GM21526 (cell line): ENCODE measurements at regions not wholly inside any gene's neighbourhood (a gene's known extent, or its start where the extent isn't known, plus 50 kb on each side); places are given as distances from the start of the nearest gene placed in this dataset.

Experiments
- ATAC-seq: cut with Tn5 transposase; IDR thresholded peaks from one replicate; pipeline ENCODE4 v1.9.1; 2021; ENCODE audit warnings: moderate library complexity; ENCODE audit not compliant: unreplicated experiment, low FRiP score

- ATAC-seq: no peak
These were observed 91.9 kb upstream of the SOX6 start for GRCh38 chr11:16448123-16448717.

- no peak for ATAC-seq
These were observed 85.1 kb upstream of the SOX6 start for GRCh38 chr11:16441461-16441860.

- no peak for ATAC-seq
These were observed 83.8 kb upstream of the SOX6 start for GRCh38 chr11:16440136-16440535.

- no peak for ATAC-seq
These were observed 77.7 kb upstream of the SOX6 start for GRCh38 chr11:16434036-16434435.

GRCh38 chr11:16430674-16431073 lies 74.3 kb upstream of the SOX6 start:
- no peak for ATAC-seq

- no peak for ATAC-seq
These were observed 65.5 kb upstream of the SOX6 start for GRCh38 chr11:16421826-16422225.

- no peak for ATAC-seq
These were observed 62.2 kb upstream of the SOX6 start for GRCh38 chr11:16418428-16419097.

- no peak for ATAC-seq
These were observed 56.3 kb upstream of the SOX6 start for GRCh38 chr11:16412525-16413172.

GRCh38 chr11:16410479-16410878 lies 54.1 kb upstream of the SOX6 start:
- ATAC-seq: no peak

- no peak for ATAC-seq
These were observed 52.3 kb upstream of the SOX6 start for GRCh38 chr11:16408619-16409018.

- ATAC-seq: no peak
These were observed 49.9 kb upstream of the SOX6 start for GRCh38 chr11:16406226-16406625.
